Body of pancreas (tissue), 4 donors: ENCODE measurements at regions not wholly inside any gene's neighbourhood (a gene's known extent, or its start where the extent isn't known, plus 50 kb on each side); places are given as distances from the start of the nearest gene placed in this dataset.
A peak's percentile ranks its signal among the peaks of the same experiment; 100 is the strongest.

Experiments used
- ATAC-seq: fragments of 150-250 bp; one replicate; pipeline ENCODE4 v1.9.1; 2016
- DNase-seq, 4 donors: peaks; one replicate each; pipeline ENCODE4 v3.0.0-alpha.2; 2019
- H3K27ac ChIP-seq, 4 donors: fragments of 200-600 bp; sonication (generic); 1 replicate in 3 of 4; 2 replicates in 1 of 4; pipeline versions ENCODE4 v1.5.1 to v1.6.1; 2016 to 2019; ENCODE audit warnings: mild to moderate bottlenecking in 1 of 4, mixed read lengths in 1 of 4, moderate library complexity in 1 of 4
- H3K27me3 ChIP-seq, 2 donors: fragments of 200-600 bp; sonication (generic); one replicate each; pipeline ENCODE4 v1.6.0; 2016; ENCODE audit warnings: mild to moderate bottlenecking in 1 of 2
- H3K36me3 ChIP-seq, 2 donors: fragments of 200-600 bp; sonication (generic); replicated peaks in 1 of 2; 2 replicates each; pipeline ENCODE4 v1.5.1; 2016; ENCODE audit warnings: low read depth in 2 of 2; ENCODE audit not compliant: insufficient read depth in 1 of 2
- H3K4me1 ChIP-seq: fragments of 200-600 bp; sonication (generic); one replicate; pipeline ENCODE4 v1.6.0; 2016
- H3K4me3 ChIP-seq, 2 donors: fragments of 200-600 bp; sonication (generic); 1 replicate in 1 of 2; 2 replicates in 1 of 2; pipeline ENCODE4 v1.5.1; 2016 to 2019
- H3K9me3 ChIP-seq, 3 donors: fragments of 200-600 bp; sonication (generic); 1 replicate in 2 of 3; 2 replicates in 1 of 3; pipeline ENCODE4 v1.5.1; 2016
- POLR2A ChIP-seq, 3 donors: fragments of 450-650 bp; IDR thresholded peaks; one replicate each; pipeline ENCODE4 v1.6.1; 2016; ENCODE audit warnings: antibody characterized with exemption in 3 of 3, mild to moderate bottlenecking in 2 of 3
- WGBS, 2 donors: methylation state at CpG; one replicate each; pipeline ENCODE4 v1.1.5; 2017; 5-methylcytosine and 5-hydroxymethylcytosine counted together
- intact Hi-C: fragments of 100-400 bp; cut with DNase I; formaldehyde crosslinking; loops from one replicate; pipeline ENCODE4 v1.15.1; 2023
- TF ChIP-seq, protein P1 (sequence below), 7 experiments: fragments of 450-650 bp in 4 of 7; fragments of 200-600 bp in 3 of 7; sonication (generic) in 3 of 7; IDR thresholded peaks; one replicate each; pipeline ENCODE4 v1.5.1; 2016 to 2019; ENCODE audit warnings: antibody characterized with exemption in 7 of 7

GRCh38 chr6:99114769-99115406, 167.1 kb upstream of the FBXL4 start:
- no peaks in the 10 kb centered on the region for H3K36me3 ChIP-seq
- no peaks in the 10 kb centered on the region for H3K4me1 ChIP-seq
- intact Hi-C loops: loop anchor here (10.0 kb wide), 1 partner anchor 1610 kb away; no protein-coding TSS in a partner anchor
- DNase-seq: peak in 2 of 4 donors; percentile 25 to 27
- no peak for TF ChIP-seq POLR2A (IDR thresholded peaks at IDR 0.05)
- TF ChIP-seq, protein P1, sequence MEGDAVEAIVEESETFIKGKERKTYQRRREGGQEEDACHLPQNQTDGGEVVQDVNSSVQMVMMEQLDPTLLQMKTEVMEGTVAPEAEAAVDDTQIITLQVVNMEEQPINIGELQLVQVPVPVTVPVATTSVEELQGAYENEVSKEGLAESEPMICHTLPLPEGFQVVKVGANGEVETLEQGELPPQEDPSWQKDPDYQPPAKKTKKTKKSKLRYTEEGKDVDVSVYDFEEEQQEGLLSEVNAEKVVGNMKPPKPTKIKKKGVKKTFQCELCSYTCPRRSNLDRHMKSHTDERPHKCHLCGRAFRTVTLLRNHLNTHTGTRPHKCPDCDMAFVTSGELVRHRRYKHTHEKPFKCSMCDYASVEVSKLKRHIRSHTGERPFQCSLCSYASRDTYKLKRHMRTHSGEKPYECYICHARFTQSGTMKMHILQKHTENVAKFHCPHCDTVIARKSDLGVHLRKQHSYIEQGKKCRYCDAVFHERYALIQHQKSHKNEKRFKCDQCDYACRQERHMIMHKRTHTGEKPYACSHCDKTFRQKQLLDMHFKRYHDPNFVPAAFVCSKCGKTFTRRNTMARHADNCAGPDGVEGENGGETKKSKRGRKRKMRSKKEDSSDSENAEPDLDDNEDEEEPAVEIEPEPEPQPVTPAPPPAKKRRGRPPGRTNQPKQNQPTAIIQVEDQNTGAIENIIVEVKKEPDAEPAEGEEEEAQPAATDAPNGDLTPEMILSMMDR (IDR thresholded peaks at IDR 0.05): no peak
- ATAC-seq: peak; percentile 55
- no peaks in the 10 kb centered on the region for H3K27me3 ChIP-seq
- H3K9me3 ChIP-seq: no peaks in the 10 kb centered on the region
- no peak overlapping the region for H3K27ac ChIP-seq
- no peak overlapping the region for H3K4me3 ChIP-seq
- 52 to 55% methylated on average over 5 of the region's 5 CpGs for WGBS, 2 donors

- intact Hi-C loops: loop anchor here (10.0 kb wide), 1 partner anchor 1607 kb away; no protein-coding TSS in a partner anchor
Measured at GRCh38 chr6:99111590-99111989, 163.8 kb upstream of the FBXL4 start.

GRCh38 chr6:99110029-99110428, 162.3 kb upstream of the FBXL4 start:
- Histone ChIP-seq H3K9me3 (no peaks in the 10 kb centered on the region), H3K36me3 (no peaks in the 10 kb centered on the region), H3K4me1 (no peaks in the 10 kb centered on the region), H3K27me3 (no peaks in the 10 kb centered on the region), H3K4me3 (no peak overlapping the region), H3K27ac (no peak overlapping the region)
- WGBS, 2 donors: 6 to 18% methylated on average over 3 of the region's 3 CpGs
- ATAC-seq (no peak), DNase-seq (no peak)
- intact Hi-C loops: loop anchor here (10.0 kb wide), 1 partner anchor 1605 kb away; no protein-coding TSS in a partner anchor
- TF ChIP-seq POLR2A (IDR thresholded peaks at IDR 0.05): no peak
- TF ChIP-seq, protein P1 (IDR thresholded peaks at IDR 0.05): no peak

More at GRCh38 chr6:99111590-99111989, 163.8 kb upstream of the FBXL4 start:
- WGBS, 2 donors: 68 to 84% methylated on average over 3 of the region's 3 CpGs
- no peak for ATAC-seq
- Histone ChIP-seq H3K4me1 (no peaks in the 10 kb centered on the region), H3K9me3 (no peaks in the 10 kb centered on the region), H3K4me3 (no peak overlapping the region), H3K27me3 (no peaks in the 10 kb centered on the region), H3K27ac (no peak overlapping the region), H3K36me3 (no peaks in the 10 kb centered on the region)
- TF ChIP-seq, protein P1 (IDR thresholded peaks at IDR 0.05): no peak
- no peak for TF ChIP-seq POLR2A (IDR thresholded peaks at IDR 0.05)
- no peak for DNase-seq

DNA sequence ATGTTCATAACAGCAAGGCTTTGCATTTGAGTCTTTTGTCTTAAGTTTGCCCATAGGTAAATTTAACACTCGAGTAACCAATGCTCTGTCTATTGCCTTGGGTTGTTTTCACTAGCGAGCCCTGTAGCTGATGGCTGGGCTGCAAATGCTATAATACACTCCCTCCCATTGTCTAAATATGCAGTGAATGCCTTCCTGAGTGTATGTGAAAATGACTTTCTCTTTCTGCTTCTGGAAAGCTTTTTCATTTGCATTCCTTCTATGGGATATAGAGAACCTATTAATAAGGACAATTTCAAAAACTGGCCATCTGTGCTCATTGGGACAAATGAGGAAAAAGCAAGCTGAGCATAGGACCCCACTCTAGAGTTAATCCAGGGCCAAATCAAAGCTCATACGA, 156.5 kb upstream of the FBXL4 start:
- ATAC-seq (no peak), DNase-seq (no peak)
- Histone ChIP-seq H3K9me3 (no peaks in the 10 kb centered on the region), H3K36me3 (no peaks in the 10 kb centered on the region), H3K27ac (no peak overlapping the region), H3K4me3 (no peak overlapping the region), H3K27me3 (no peaks in the 10 kb centered on the region), H3K4me1 (no peaks in the 10 kb centered on the region)
- intact Hi-C loops: no loop called here
- 29 to 42% methylated on average over 3 of the region's 3 CpGs for WGBS, 2 donors
- TF ChIP-seq POLR2A (IDR thresholded peaks at IDR 0.05): no peak
- TF ChIP-seq, protein P1 (IDR thresholded peaks at IDR 0.05): no peak

- DNase-seq (no peak), ATAC-seq (no peak)
- Histone ChIP-seq H3K36me3 (no peaks in the 10 kb centered on the region), H3K27ac (no peak overlapping the region), H3K27me3 (no peaks in the 10 kb centered on the region), H3K9me3 (no peaks in the 10 kb centered on the region), H3K4me3 (no peak overlapping the region), H3K4me1 (no peaks in the 10 kb centered on the region)
- no peak for TF ChIP-seq POLR2A (IDR thresholded peaks at IDR 0.05)
- intact Hi-C loops: no loop called here
Measured at GRCh38 chr6:99099243-99099642, 151.5 kb upstream of the FBXL4 start.
